IMR-90 (cell line): ENCODE measurements at regions not wholly inside any gene's neighbourhood (a gene's known extent, or its start where the extent isn't known, plus 50 kb on each side); places are given as distances from the start of the nearest gene placed in this dataset.

Experiments used
- ATAC-seq: fragments of 200-7000 bp; cut with Tn5 transposase; 2 replicates; pipeline ENCODE4 v1.9.1; 2020; ENCODE audit warnings: low read depth, mild to moderate bottlenecking, moderate library complexity
- BruUV-seq: library from RNA; stranded (reverse); fragments of 400-500 nt; replicated peaks from 2 replicates; lab custom pipeline; 2021; lab: Mats Ljungman, UMichigan
- CTCF ChIA-PET: fragments of 300-600 bp; formaldehyde crosslinking; extraction: SDS; loops from one replicate; lab custom pipeline; 2021; ENCODE audit warnings: antibody characterized with exemption; lab: Yijun Ruan, JAX
- POLR2A ChIA-PET: fragments of 300-600 bp; sonication (Branson Sonifier 250); formaldehyde crosslinking; loops from one replicate; lab custom pipeline; 2022; ENCODE audit warnings: antibody characterized with exemption; ENCODE audit not compliant: unreplicated experiment; lab: Charles Lee
- DNase-seq: peaks from one replicate; pipeline ENCODE4 v3.0.0; 2013
- H2AFZ ChIP-seq: replicated peaks from 2 replicates; pipeline ENCODE3; 2013; ENCODE audit warnings: low read length, mild to moderate bottlenecking; ENCODE audit not compliant: poor library complexity
- H2AK5ac ChIP-seq: 2 replicates; pipeline ENCODE4 v1.6.1; 2013; ENCODE audit warnings: low read depth, low read length, inconsistent platforms
- H2AK9ac ChIP-seq: replicated peaks from 2 replicates; pipeline ENCODE3; 2013; ENCODE audit warnings: mild to moderate bottlenecking, low read depth, low read length, moderate library complexity; ENCODE audit not compliant: poor library complexity
- H2BK120ac ChIP-seq: 2 replicates; pipeline ENCODE4 v1.6.1; 2013; ENCODE audit warnings: low read depth, low read length, inconsistent platforms
- H2BK15ac ChIP-seq: 3 replicates; pipeline ENCODE4 v1.6.1; 2013; ENCODE audit warnings: low read depth, low read length, inconsistent platforms
- H2BK20ac ChIP-seq: 2 replicates; pipeline ENCODE4 v1.6.1; 2013; ENCODE audit warnings: low read depth, mild to moderate bottlenecking, inconsistent platforms, low read length, moderate library complexity
- H2BK5ac ChIP-seq: 2 replicates; pipeline ENCODE4 v1.6.1; 2013; ENCODE audit warnings: mild to moderate bottlenecking, low read depth, low read length, inconsistent platforms; ENCODE audit not compliant: poor library complexity, severe bottlenecking
- H3K14ac ChIP-seq: replicated peaks from 2 replicates; pipeline ENCODE4 v1.6.1; 2013; ENCODE audit warnings: low read depth, low read length, inconsistent platforms
- H3K18ac ChIP-seq: 2 replicates; pipeline ENCODE4 v1.6.1; 2013; ENCODE audit warnings: low read depth, low read length, control low read depth
- H3K23ac ChIP-seq: 2 replicates; pipeline ENCODE4 v1.6.1; 2013; ENCODE audit warnings: low read depth, low read length, inconsistent platforms
- H3K27ac ChIP-seq: 2 replicates; pipeline ENCODE4 v1.5.1; 2013; ENCODE audit warnings: mild to moderate bottlenecking, control low read depth, low read length; ENCODE audit not compliant: insufficient read depth
- H3K27me3 ChIP-seq: 2 replicates; pipeline ENCODE4 v1.6.1; 2013; ENCODE audit warnings: low read length; ENCODE audit not compliant: control insufficient read depth, insufficient read depth
- H3K36me3 ChIP-seq: 2 replicates; pipeline ENCODE4 v1.6.1; 2013; ENCODE audit warnings: low read length, mixed read lengths; ENCODE audit not compliant: control insufficient read depth, insufficient read depth
- H3K4ac ChIP-seq: 2 replicates; pipeline ENCODE4 v1.6.1; 2013; ENCODE audit warnings: low read depth, low read length, inconsistent platforms
- H3K4me1 ChIP-seq: 2 replicates; pipeline ENCODE4 v1.6.1; 2013; ENCODE audit warnings: low read length, mixed read lengths; ENCODE audit not compliant: control insufficient read depth, insufficient read depth
- H3K4me2 ChIP-seq: 2 replicates; pipeline ENCODE4 v1.6.1; 2013; ENCODE audit warnings: low read depth, mild to moderate bottlenecking, control low read depth, low read length, moderate library complexity
- H3K4me3 ChIP-seq: 2 replicates; pipeline ENCODE4 v1.5.1; 2013; ENCODE audit warnings: low read depth, mild to moderate bottlenecking, control low read depth, low read length, moderate library complexity; ENCODE audit not compliant: insufficient read depth
- H3K56ac ChIP-seq: 2 replicates; pipeline ENCODE4 v1.6.1; 2013; ENCODE audit warnings: low read length, inconsistent platforms; ENCODE audit not compliant: insufficient read depth; ENCODE audit errors: extremely low read depth
- H3K79me1 ChIP-seq, 2 experiments: 2 replicates each; pipeline ENCODE4 v1.6.1; 2013; ENCODE audit warnings: low read length in 2 of 2, inconsistent platforms in 1 of 2, low read depth in 1 of 2
- H3K9ac ChIP-seq: 2 replicates; pipeline ENCODE4 v1.6.1; 2013; ENCODE audit warnings: low read depth, low read length, control low read depth
- H3K9me1 ChIP-seq: 2 replicates; pipeline ENCODE4 v1.6.1; 2013; ENCODE audit warnings: low read length, inconsistent platforms; ENCODE audit not compliant: insufficient read depth
- H3K9me3 ChIP-seq: 2 replicates; pipeline ENCODE4 v1.6.1; 2013; ENCODE audit warnings: low read length; ENCODE audit not compliant: control insufficient read depth, insufficient read depth
- H4K20me1 ChIP-seq: 2 replicates; pipeline ENCODE4 v1.6.1; 2013; ENCODE audit warnings: low read length, inconsistent platforms; ENCODE audit not compliant: insufficient read depth
- H4K5ac ChIP-seq: 2 replicates; pipeline ENCODE4 v1.6.1; 2013; ENCODE audit warnings: mild to moderate bottlenecking, low read depth, low read length, control low read depth
- H4K8ac ChIP-seq, 2 experiments: 2 replicates each; pipeline ENCODE4 v1.6.1; 2013; ENCODE audit warnings: low read depth in 2 of 2, low read length in 2 of 2, control low read depth in 1 of 2, inconsistent platforms in 1 of 2
- H4K91ac ChIP-seq: 2 replicates; pipeline ENCODE4 v1.6.1; 2013; ENCODE audit warnings: low read depth, low read length, inconsistent platforms; ENCODE audit not compliant: insufficient read depth
- CEBPB ChIP-seq: IDR thresholded peaks from 2 replicates; pipeline ENCODE4 v1.6.1; 2012; ENCODE audit warnings: low read depth, low read length, improper control_type of control experiment
- CHD1 ChIP-seq: IDR thresholded peaks from 2 replicates; pipeline ENCODE4 v1.6.1; 2012; ENCODE audit warnings: low read depth, low read length, improper control_type of control experiment
- FOS ChIP-seq: fragments of 150-350 bp; IDR thresholded peaks from 2 replicates; pipeline ENCODE4 v1.6.1; 2016; ENCODE audit warnings: low read depth, low read length
- MAFK ChIP-seq: IDR thresholded peaks from 2 replicates; pipeline ENCODE4 v1.6.1; 2012; ENCODE audit warnings: low read depth, low read length, improper control_type of control experiment
- MXI1 ChIP-seq: IDR thresholded peaks from 2 replicates; pipeline ENCODE4 v1.6.1; 2012; ENCODE audit warnings: low read depth, mild to moderate bottlenecking, low read length, moderate library complexity, borderline replicate concordance
- NFE2L2 ChIP-seq: fragments of 150-350 bp; IDR thresholded peaks from 2 replicates; pipeline ENCODE4 v1.6.1; 2016; ENCODE audit warnings: low read depth, mild to moderate bottlenecking, low read length
- POLR2A ChIP-seq: IDR thresholded peaks from 2 replicates; pipeline ENCODE4 v1.6.1; 2012; ENCODE audit warnings: mild to moderate bottlenecking, low read depth, low read length
- RAD21 ChIP-seq: IDR thresholded peaks from 2 replicates; pipeline ENCODE4 v1.6.1; 2012; ENCODE audit warnings: low read length, improper control_type of control experiment
- SMC3 ChIP-seq: fragments of 150-350 bp; IDR thresholded peaks from 2 replicates; pipeline ENCODE4 v1.6.1; 2016; ENCODE audit warnings: low read depth, mild to moderate bottlenecking, antibody characterized with exemption, low read length, moderate library complexity
- dilution Hi-C: fragments of 300-500 bp; cut with HindIII; formaldehyde crosslinking; loops from one replicate; pipeline ENCODE4 v1.14.3; 2018; ENCODE audit warnings: low sequenced_read_pairs; ENCODE audit not compliant: unreplicated experiment
- in situ Hi-C: fragments of 300-500 bp; cut with MboI; formaldehyde crosslinking; loops from 3 replicates; pipeline ENCODE4 v1.14.3; 2019; ENCODE audit warnings: low sequenced_read_pairs, inconsistent platforms, mixed read lengths
- intact Hi-C: fragments of 100-400 bp; cut with micrococcal nuclease; formaldehyde crosslinking; loops from 2 replicates; pipeline ENCODE4 v1.10.0; 2022
- TF ChIP-seq, protein P1 (sequence below): conservative IDR thresholded peaks from 2 replicates; pipeline ENCODE4 v1.5.1; 2012; ENCODE audit warnings: mild to moderate bottlenecking, low read depth, low read length, improper control_type of control experiment
- TF ChIP-seq, protein P2 (sequence below): fragments of 150-350 bp; IDR thresholded peaks from 2 replicates; pipeline ENCODE4 v1.6.1; 2016; ENCODE audit warnings: low read depth, mild to moderate bottlenecking, low read length, moderate library complexity, borderline replicate concordance

DNA sequence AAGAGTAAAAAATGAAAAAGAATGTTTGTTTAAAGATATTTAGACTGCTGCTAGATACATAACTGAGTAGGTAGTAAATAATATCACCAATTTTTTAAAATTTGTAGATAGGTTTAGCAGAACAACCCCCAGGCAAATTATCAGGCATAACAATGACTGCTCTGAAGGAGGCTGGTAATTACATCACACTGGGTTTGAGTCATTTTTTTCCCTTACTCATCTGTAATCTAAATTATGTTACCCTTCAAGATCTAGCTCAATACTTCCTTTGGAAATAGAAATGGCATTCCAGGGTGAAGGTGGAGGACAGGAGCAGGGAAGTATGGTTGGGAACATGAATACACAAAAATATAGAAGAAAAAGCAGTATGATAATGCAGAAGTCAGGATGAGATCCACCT lies 431.6 kb upstream of the MAOA start:
- Histone ChIP-seq H2BK5ac (no peak overlapping the region), H3K9me1 (no peaks in the 10 kb centered on the region), H3K4me2 (no peak overlapping the region), H3K23ac (no peak overlapping the region), H4K5ac (no peak overlapping the region), H3K4ac (no peak overlapping the region), H2BK20ac (no peak overlapping the region), H4K91ac (no peak overlapping the region), H3K79me1 (no peaks in the 10 kb centered on the region), H4K20me1 (no peaks in the 10 kb centered on the region), H3K9ac (no peak overlapping the region), H3K56ac (no peak overlapping the region), H4K8ac (no peak overlapping the region), H3K4me1 (no peaks in the 10 kb centered on the region), H3K27ac (no peak overlapping the region), H2AK5ac (no peak overlapping the region), H3K9me3 (no peaks in the 10 kb centered on the region), H2AFZ (no peak overlapping the region), H3K4me3 (no peak overlapping the region), H2AK9ac (no peak overlapping the region), H3K36me3 (no peaks in the 10 kb centered on the region), H3K27me3 (no peaks in the 10 kb centered on the region), H3K18ac (no peak overlapping the region), H3K14ac (no peak overlapping the region), H2BK120ac (no peak overlapping the region), H2BK15ac (no peak overlapping the region)
- no TSS peak for BruUV-seq
- CTCF ChIA-PET, result no interaction called here
- in situ Hi-C loops (no loop called here), dilution Hi-C loops (no loop called here), intact Hi-C loops (no loop called here)
- POLR2A ChIA-PET, result no interaction called here
- TF ChIP-seq, protein P1, sequence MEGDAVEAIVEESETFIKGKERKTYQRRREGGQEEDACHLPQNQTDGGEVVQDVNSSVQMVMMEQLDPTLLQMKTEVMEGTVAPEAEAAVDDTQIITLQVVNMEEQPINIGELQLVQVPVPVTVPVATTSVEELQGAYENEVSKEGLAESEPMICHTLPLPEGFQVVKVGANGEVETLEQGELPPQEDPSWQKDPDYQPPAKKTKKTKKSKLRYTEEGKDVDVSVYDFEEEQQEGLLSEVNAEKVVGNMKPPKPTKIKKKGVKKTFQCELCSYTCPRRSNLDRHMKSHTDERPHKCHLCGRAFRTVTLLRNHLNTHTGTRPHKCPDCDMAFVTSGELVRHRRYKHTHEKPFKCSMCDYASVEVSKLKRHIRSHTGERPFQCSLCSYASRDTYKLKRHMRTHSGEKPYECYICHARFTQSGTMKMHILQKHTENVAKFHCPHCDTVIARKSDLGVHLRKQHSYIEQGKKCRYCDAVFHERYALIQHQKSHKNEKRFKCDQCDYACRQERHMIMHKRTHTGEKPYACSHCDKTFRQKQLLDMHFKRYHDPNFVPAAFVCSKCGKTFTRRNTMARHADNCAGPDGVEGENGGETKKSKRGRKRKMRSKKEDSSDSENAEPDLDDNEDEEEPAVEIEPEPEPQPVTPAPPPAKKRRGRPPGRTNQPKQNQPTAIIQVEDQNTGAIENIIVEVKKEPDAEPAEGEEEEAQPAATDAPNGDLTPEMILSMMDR, result no peak
- TF ChIP-seq RAD21, result no peak
- TF ChIP-seq, protein P2, sequence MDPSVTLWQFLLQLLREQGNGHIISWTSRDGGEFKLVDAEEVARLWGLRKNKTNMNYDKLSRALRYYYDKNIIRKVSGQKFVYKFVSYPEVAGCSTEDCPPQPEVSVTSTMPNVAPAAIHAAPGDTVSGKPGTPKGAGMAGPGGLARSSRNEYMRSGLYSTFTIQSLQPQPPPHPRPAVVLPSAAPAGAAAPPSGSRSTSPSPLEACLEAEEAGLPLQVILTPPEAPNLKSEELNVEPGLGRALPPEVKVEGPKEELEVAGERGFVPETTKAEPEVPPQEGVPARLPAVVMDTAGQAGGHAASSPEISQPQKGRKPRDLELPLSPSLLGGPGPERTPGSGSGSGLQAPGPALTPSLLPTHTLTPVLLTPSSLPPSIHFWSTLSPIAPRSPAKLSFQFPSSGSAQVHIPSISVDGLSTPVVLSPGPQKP, result no peak
- no peak for TF ChIP-seq CHD1
- TF ChIP-seq MXI1, result no peak
- TF ChIP-seq NFE2L2, result no peak
- no peak for TF ChIP-seq CEBPB
- TF ChIP-seq POLR2A, result no peak
- TF ChIP-seq FOS, result no peak
- TF ChIP-seq MAFK, result no peak
- TF ChIP-seq SMC3, result no peak
- ATAC-seq, result no peak
- DNase-seq, result no peak
